ENCODE measurements at regions not wholly inside any gene's neighbourhood (a gene's known extent, or its start where the extent isn't known, plus 50 kb on each side); places are given as distances from the start of the nearest gene placed in this dataset.

DNA sequence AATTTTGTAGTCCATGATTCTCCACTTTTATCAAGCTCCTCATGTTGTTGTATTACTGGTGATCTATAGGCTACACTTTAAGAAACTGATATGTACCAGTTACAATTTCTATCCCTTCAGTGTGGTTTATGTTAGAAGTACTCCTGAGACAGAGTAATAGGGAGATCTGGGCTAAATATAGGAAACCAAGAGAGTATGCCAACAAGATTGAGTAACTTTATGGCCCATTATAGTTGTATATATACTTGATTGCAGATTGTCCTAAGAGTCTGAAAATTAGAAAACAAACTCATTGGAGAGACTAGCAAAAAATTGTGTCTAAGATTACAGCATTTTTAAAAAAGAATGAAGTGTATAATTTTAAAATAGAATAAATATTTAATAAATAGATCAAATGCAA is 605.6 kb downstream of the XIRP2 start:
- TF ChIP-seq, protein P1, sequence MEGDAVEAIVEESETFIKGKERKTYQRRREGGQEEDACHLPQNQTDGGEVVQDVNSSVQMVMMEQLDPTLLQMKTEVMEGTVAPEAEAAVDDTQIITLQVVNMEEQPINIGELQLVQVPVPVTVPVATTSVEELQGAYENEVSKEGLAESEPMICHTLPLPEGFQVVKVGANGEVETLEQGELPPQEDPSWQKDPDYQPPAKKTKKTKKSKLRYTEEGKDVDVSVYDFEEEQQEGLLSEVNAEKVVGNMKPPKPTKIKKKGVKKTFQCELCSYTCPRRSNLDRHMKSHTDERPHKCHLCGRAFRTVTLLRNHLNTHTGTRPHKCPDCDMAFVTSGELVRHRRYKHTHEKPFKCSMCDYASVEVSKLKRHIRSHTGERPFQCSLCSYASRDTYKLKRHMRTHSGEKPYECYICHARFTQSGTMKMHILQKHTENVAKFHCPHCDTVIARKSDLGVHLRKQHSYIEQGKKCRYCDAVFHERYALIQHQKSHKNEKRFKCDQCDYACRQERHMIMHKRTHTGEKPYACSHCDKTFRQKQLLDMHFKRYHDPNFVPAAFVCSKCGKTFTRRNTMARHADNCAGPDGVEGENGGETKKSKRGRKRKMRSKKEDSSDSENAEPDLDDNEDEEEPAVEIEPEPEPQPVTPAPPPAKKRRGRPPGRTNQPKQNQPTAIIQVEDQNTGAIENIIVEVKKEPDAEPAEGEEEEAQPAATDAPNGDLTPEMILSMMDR (IDR thresholded peaks at IDR 0.05), result no peak

DNA sequence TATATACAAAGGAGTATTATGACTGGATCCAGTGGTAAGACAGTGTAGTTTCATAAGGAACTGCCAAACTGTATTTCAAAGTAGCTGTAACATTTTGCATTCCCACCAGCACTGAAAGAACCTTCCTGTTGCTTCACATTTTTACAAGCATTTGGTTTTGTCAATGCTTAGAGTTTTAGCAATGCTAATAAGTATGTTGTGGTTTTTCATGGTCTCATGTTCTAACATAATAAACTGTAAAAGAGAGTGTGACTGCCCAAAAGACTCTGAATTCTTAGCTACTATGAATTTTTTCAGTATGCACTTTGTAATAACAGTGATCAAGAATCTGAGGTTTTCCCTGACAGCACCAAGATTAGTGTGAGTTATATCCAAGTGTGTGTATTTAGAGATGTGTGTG is 604.2 kb downstream of the XIRP2 start:
- TF ChIP-seq, protein P1 (IDR thresholded peaks at IDR 0.05), result no peak

DNA sequence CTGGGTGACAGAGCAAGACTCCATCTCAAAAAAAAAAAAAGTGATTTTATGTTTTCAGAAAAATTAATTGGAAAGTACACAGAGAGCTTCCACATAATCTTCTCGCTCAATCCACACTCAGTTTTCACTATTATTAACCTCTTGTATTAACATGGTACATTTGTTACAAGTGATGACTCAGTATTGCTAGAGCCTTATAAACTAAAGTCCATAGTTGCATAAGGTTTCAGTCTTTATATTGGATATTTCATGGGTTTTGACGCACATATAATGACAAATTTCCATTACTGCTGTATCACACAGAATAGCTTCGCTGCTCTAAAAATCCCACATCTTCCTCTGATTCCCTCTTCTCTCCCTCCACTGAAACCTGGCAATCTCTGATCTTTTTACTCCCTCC is 603.5 kb downstream of the XIRP2 start:
- TF ChIP-seq, protein P1 (IDR thresholded peaks at IDR 0.05), result no peak

- TF ChIP-seq, protein P1 (IDR thresholded peaks at IDR 0.05), result no peak
Measured at GRCh38 chr2:167490455-167490854, 602.2 kb downstream of the XIRP2 start.

DNA sequence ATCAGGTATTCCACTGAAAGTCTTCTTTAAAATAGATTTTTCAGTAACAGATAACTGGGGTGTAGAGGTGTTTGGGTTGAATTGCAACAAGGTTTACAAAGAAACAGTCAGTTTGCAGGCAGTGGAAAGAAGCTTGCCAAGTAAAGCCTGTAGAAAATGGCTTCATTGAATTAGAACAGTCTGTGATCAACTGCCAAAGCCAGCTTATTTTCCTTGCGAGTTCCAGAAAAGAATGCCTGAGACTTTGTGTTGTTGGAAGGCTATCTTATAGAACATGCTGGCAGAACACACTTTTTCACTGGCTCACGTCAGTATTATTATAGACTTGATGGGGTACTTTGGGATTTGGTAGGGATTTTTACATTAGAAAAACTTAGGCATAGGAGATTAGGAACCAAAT is 601.0 kb downstream of the XIRP2 start:
- TF ChIP-seq, protein P1 (IDR thresholded peaks at IDR 0.05), result no peak

- TF ChIP-seq, protein P1 (IDR thresholded peaks at IDR 0.05), result no peak
Measured at GRCh38 chr2:167487728-167488127, 599.4 kb downstream of the XIRP2 start.

- TF ChIP-seq, protein P1 (IDR thresholded peaks at IDR 0.05), result no peak
Measured at GRCh38 chr2:167484875-167485274, 596.6 kb downstream of the XIRP2 start.

GRCh38 chr2:167480986-167481309 is 592.7 kb downstream of the XIRP2 start:
- TF ChIP-seq, protein P1 (IDR thresholded peaks at IDR 0.05), result no peak
